ENCODE measurements at regions not wholly inside any gene's neighbourhood (a gene's known extent, or its start where the extent isn't known, plus 50 kb on each side); places are given as distances from the start of the nearest gene placed in this dataset.

- TF ChIP-seq, protein P1, sequence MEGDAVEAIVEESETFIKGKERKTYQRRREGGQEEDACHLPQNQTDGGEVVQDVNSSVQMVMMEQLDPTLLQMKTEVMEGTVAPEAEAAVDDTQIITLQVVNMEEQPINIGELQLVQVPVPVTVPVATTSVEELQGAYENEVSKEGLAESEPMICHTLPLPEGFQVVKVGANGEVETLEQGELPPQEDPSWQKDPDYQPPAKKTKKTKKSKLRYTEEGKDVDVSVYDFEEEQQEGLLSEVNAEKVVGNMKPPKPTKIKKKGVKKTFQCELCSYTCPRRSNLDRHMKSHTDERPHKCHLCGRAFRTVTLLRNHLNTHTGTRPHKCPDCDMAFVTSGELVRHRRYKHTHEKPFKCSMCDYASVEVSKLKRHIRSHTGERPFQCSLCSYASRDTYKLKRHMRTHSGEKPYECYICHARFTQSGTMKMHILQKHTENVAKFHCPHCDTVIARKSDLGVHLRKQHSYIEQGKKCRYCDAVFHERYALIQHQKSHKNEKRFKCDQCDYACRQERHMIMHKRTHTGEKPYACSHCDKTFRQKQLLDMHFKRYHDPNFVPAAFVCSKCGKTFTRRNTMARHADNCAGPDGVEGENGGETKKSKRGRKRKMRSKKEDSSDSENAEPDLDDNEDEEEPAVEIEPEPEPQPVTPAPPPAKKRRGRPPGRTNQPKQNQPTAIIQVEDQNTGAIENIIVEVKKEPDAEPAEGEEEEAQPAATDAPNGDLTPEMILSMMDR (IDR thresholded peaks at IDR 0.05; ENCODE audit: insufficient read depth, low read length, poor library complexity, severe bottlenecking) = no peak
- TF ChIP-seq EZH2phosphoT487 (conservative IDR thresholded peaks at IDR 0.05; ENCODE audit: low read length) = no peak
Observed at GRCh38 chr6:51464956-51465355, 622.5 kb downstream of the PKHD1 start.
